GM19452 (cell line): ENCODE measurements at regions not wholly inside any gene's neighbourhood (a gene's known extent, or its start where the extent isn't known, plus 50 kb on each side); places are given as distances from the start of the nearest gene placed in this dataset.

Experiments
- ATAC-seq: cut with Tn5 transposase; IDR thresholded peaks from one replicate; pipeline ENCODE4 v1.9.1; 2021; ENCODE audit not compliant: unreplicated experiment

DNA sequence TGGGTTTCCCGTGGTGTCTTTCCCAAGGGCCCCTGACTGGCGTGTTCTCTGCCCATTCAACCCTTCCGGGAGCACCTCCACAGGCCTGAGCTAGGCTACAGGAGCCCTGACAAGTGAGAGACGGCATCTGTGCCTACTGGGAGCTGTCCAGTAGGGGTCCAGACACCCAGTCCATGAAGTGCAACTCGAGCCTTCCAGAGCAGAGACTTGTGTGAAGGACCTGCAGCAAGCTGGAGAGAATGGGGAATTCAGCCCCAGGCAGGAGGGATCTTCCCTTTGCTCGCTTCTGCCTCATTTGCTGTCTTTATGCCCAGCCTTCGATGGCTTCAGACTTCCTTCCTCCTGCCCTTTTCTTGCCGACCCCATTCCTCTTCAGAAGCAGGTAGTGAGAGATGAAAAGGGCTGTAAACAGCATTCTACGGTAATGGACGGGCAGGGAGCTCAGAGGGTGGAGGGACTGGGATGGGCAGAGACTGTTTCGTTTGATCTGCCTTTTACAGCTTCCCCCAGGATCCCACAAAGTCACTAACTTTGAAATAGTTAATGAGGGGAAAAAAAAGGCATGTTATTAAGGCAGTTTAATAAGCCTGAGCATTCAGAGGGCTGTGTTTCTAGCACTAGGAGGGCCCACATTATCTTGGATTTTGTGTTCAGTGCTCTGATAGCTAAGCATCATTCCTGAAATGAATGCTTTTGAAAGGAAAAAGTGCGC, 327.6 kb downstream of the FGF9 start:
- ATAC-seq = no peak

GRCh38 chr13:21999666-22000065, 328.8 kb downstream of the FGF9 start:
- no peak for ATAC-seq

- ATAC-seq = no peak
Measured at GRCh38 chr13:22000191-22000590, 329.3 kb downstream of the FGF9 start.

- ATAC-seq = no peak
Measured at GRCh38 chr13:22001336-22001735, 330.5 kb downstream of the FGF9 start.

DNA sequence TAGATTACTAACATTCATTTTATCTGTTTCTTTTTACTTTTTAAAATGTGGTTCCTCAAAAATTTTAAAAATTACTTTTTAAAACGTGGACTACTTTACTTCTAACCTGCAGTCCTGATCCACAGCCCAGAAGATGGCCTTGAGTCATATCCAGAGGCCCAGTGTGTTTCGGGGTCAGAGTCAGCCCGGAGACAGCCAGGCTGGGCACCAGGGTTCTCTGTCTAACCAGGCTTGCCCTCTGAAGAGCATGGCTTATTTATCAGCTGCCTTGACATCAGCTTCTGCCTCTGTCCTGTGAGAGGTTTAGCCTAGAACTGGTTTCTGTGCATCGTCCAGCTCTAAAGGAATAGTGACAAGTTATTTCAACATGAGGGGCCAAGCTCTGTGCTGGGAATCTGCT, 332.0 kb downstream of the FGF9 start:
- ATAC-seq = no peak

- ATAC-seq = no peak
Measured at GRCh38 chr13:22009500-22009899, 338.6 kb downstream of the FGF9 start.

DNA sequence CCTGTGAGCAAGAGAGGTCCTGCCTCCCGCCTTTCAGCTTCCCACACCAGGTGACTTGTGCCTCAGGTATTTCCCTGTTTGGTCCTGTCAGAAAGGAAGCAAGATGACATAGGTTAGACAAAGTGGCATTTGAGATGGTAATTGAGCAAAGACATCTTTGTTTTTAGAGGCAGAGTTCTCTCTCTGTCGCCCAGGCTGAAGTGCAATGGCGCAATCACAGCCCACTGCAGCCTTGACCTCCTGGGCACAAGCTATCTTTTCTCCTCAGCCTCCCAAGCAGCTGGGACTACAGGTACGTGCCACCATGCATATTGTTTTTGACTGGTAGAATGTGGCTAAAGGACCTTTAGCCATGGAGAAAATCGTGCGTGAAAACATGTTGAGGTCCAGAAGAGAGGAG, 339.1 kb downstream of the FGF9 start:
- no peak for ATAC-seq

DNA sequence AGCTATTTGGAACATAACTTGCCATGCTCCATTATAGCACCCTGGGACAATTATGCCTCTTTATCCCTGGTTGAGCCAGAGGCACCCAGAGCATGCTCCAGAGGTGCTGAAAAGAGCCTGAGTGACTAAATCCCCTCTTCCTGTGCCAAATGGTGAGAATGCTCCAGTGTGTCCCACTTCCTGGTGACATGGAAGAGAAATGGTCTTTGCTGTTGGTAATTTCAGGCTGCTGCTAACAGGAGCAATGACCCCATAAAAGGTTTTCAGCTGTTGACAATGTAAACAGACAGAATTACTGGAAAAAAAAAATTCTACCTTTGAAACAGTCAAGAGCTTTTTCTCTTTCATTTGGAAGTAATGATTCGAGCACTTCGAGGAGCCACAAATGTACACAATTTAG, 341.8 kb downstream of the FGF9 start:
- ATAC-seq = no peak

GRCh38 chr13:22014469-22014868, 343.6 kb downstream of the FGF9 start:
- ATAC-seq = no peak

- peak; percentile 95 for ATAC-seq
Measured at GRCh38 chr13:22017226-22017625, 346.4 kb downstream of the FGF9 start.

DNA sequence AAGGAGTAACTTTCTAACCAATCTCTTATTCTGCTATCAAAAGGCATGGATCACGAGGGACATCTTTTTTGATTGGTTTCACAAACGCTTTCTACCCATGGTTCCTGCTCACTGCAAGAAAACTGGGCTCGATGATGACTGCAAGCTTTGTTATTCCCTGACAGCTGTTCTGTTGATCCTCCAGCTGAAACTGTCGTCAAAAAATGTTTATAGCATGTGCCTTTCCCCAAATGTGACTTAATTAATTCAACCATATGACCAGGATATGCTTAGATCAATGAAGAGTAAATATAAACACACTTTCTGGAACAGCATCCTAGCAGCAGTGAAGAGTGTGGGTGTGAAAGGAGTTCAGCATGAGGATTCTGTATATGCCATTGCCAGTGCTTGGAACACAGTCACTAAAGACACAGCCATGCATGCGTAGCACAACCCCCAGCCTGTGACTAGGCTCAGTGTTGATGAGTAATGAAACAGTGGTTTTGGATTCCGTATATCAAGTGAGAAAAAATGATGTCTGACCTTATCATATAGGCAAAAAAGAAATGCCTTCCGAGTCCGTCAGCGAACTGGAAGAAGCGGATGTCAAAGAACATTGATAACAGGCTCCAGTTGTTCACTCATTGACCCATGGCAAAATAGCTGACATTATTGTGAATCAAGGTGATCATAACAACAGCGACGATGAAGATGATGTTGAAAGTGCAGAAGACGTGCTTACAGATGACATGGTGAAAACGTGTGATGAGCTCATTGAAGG, 347.4 kb downstream of the FGF9 start:
- no peak for ATAC-seq

DNA sequence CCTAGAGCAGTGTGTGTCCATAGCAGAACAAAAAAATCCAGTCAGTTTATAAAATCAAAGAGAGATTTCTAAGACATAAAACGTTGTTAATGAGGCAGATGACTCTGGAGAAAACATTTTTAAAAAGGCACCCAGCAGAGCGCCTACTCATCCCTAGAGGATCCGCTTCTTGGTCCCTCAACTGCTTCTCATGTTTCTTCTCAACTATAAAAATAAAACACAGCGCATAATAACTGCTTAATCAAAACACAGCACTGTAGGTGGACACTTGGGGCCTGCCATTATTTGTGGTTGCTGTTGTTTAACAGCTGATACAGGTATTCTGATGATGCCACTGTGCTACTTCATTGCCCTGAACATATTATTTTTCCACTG, 347.9 kb downstream of the FGF9 start:
- ATAC-seq = no peak

DNA sequence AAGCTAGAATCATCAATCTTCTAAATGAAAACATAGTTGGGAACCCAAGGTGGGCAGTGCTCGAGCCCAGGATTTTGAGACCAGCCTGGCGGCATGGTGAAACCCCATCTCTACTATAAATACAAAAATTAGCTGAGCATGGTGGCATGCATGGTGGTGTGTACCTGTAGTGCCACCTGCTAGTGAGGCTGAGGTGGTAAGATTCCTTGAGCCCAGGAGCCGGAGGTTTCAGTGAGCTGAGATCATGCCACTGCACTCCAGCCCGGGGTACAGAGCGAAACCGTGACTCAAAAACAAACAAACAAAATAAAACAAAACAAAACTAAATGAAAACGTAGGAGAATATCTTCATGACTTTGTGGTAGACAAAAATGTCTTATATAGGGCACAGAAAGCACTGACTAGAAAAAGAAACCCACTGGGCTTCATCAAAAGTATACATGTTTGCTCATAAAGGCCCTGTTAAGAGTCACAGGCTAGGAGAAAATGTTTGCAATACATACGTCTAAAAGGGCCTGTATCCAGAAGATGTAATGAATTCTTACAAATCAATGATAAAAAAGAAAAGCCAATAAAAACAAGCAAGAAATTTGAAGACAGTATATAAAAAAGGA, 353.6 kb downstream of the FGF9 start:
- ATAC-seq = no peak

GRCh38 chr13:22027566-22027965, 356.7 kb downstream of the FGF9 start:
- no peak for ATAC-seq

- ATAC-seq = no peak
Measured at GRCh38 chr13:22028831-22029230, 358.0 kb downstream of the FGF9 start.

DNA sequence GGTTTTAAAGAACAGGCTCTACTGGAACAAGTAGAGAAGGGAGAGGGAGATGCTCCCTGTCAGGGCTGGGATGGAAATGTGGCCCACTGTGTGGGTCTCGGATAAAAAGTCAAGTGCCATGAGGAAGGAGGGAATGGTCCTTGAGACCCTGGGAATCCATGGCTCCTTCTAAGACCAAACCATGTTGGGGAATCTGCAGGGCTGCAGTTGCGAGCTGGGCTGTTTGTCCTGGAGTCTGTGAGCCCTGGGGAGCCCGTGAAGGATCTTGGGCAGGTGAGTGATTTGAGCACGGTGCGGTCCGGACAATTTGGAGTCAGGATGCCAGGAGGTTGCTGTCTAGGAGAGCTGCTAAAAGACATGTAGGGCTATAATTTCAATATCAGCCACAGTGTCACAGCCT, 359.4 kb downstream of the FGF9 start:
- ATAC-seq = no peak

GRCh38 chr13:22031702-22032286, 360.9 kb downstream of the FGF9 start:
- no peak for ATAC-seq

DNA sequence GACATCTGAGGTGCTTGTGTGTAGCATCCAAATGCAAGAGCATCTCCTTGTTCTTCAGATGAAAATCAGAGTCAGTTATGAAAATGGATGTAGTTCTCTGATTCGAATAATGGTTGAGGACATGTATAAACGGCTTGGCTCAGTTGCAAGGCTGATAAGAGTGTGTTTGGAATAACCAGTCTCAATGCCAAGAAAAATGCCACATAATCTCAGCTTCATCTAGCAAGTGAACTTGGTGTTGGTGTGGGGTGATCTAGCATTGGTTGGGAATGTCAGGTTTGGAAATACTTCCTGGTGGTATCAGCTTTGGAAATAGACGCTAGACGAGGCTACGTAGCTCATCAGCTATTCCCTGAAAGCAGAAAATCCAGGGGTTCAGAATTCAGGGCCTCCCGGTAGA, 362.0 kb downstream of the FGF9 start:
- no peak for ATAC-seq

GRCh38 chr13:22039961-22040360, 369.1 kb downstream of the FGF9 start:
- ATAC-seq = no peak

- ATAC-seq = peak; percentile 55
Measured at GRCh38 chr13:22040810-22041364, 370.0 kb downstream of the FGF9 start.

DNA sequence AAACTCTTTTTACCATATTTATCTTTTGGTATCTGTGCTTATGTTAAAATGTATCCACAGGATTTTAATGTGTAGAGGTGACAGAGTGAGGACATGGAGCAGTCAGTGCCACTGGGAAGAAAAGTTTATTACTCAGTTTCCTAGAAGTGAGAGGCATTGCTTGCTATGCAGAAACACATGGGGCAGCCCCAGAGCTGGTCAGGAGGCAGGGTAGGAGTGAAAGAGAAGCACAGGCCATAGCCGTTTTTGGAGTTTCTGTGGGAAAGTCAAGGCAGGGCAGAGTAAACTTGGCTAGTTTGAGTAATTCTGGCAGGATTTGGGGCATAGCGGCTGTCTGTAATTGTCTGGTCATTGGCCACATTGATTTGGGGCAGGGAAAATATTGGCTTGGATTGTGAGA, 370.9 kb downstream of the FGF9 start:
- ATAC-seq = no peak
